Osteoblast (primary cell): ENCODE measurements at regions not wholly inside any gene's neighbourhood (a gene's known extent, or its start where the extent isn't known, plus 50 kb on each side); places are given as distances from the start of the nearest gene placed in this dataset.
"Not testable (repeated sequence)": the region's sequence is repeated elsewhere in the genome, so short reads cannot be mapped to it uniquely, and the experiment has no call there.

Experiments
- DNase-seq: peaks from one replicate; pipeline ENCODE4 v3.0.0; 2011; ENCODE audit warnings: low spot score, mixed read lengths; ENCODE audit not compliant: insufficient read length; ENCODE audit errors: missing footprints
- H2AFZ ChIP-seq: 2 replicates; pipeline ENCODE4 v1.6.0; 2011; ENCODE audit warnings: mild to moderate bottlenecking, low read length
- H3K27ac ChIP-seq: 2 replicates; pipeline ENCODE4 v1.5.1; 2011; ENCODE audit warnings: mild to moderate bottlenecking, low read depth, low read length, moderate library complexity
- H3K27me3 ChIP-seq: 2 replicates; pipeline ENCODE4 v1.6.0; 2012; ENCODE audit warnings: mild to moderate bottlenecking, control low read depth, inconsistent platforms, low read length, moderate library complexity; ENCODE audit not compliant: insufficient read depth
- H3K36me3 ChIP-seq: 2 replicates; pipeline ENCODE4 v1.5.1; 2011; ENCODE audit warnings: mild to moderate bottlenecking, low read length, control low read depth, moderate library complexity; ENCODE audit not compliant: insufficient read depth
- H3K4me1 ChIP-seq: 2 replicates; pipeline ENCODE4 v1.5.1; 2011; ENCODE audit warnings: mild to moderate bottlenecking, low read length, control low read depth, moderate library complexity; ENCODE audit not compliant: insufficient read depth
- H3K4me2 ChIP-seq: 2 replicates; pipeline ENCODE4 v1.6.0; 2011; ENCODE audit warnings: mild to moderate bottlenecking, low read length; ENCODE audit not compliant: insufficient read depth
- H3K4me3 ChIP-seq: fragments of 200-600 bp; sonication (generic); 3 replicates; pipeline ENCODE4 v1.5.1; 2012; ENCODE audit warnings: mild to moderate bottlenecking, low read length, inconsistent platforms; ENCODE audit not compliant: insufficient read depth
- H3K79me2 ChIP-seq: 2 replicates; pipeline ENCODE4 v1.6.0; 2012; ENCODE audit warnings: mild to moderate bottlenecking, low read length, control low read depth, inconsistent platforms; ENCODE audit not compliant: insufficient read depth
- H3K9me3 ChIP-seq: 2 replicates; pipeline ENCODE4 v1.5.1; 2011; ENCODE audit warnings: low read depth, low read length, control low read depth
- H4K20me1 ChIP-seq: 2 replicates; pipeline ENCODE4 v1.6.0; 2012; ENCODE audit warnings: mild to moderate bottlenecking, low read length, control low read depth; ENCODE audit not compliant: insufficient read depth
- CTCF ChIP-seq: IDR thresholded peaks from 2 replicates; pipeline ENCODE4 v1.5.1; 2011; ENCODE audit warnings: mild to moderate bottlenecking, low read depth, low read length, moderate library complexity; ENCODE audit errors: extremely low read depth

- Histone ChIP-seq H3K79me2 (no peaks in the 10 kb centered on the region), H3K27ac (no peak overlapping the region), H3K4me2 (no peak overlapping the region), H4K20me1 (no peaks in the 10 kb centered on the region), H3K9me3 (no peaks in the 10 kb centered on the region), H3K27me3 (no peaks in the 10 kb centered on the region), H2AFZ (no peak overlapping the region), H3K4me1 (no peaks in the 10 kb centered on the region), H3K4me3 (no peak overlapping the region), H3K36me3 (no peaks in the 10 kb centered on the region)
- no peak for DNase-seq
- no peak for TF ChIP-seq CTCF
These were observed 318.7 kb upstream of the TECRL start for GRCh38 chr4:64727960-64728359.

- H2AFZ ChIP-seq, H3K27me3 ChIP-seq, H3K4me3 ChIP-seq, H3K9me3 ChIP-seq, DNase-seq, H4K20me1 ChIP-seq, H3K36me3 ChIP-seq, H3K4me1 ChIP-seq, H3K27ac ChIP-seq, H3K79me2 ChIP-seq, H3K4me2 ChIP-seq: not testable (repeated sequence)
These were observed 318.1 kb upstream of the TECRL start for GRCh38 chr4:64727391-64727790.

- no peak for TF ChIP-seq CTCF
- Histone ChIP-seq H3K79me2 (no peaks in the 10 kb centered on the region), H4K20me1 (no peaks in the 10 kb centered on the region), H2AFZ (no peak overlapping the region), H3K9me3 (no peaks in the 10 kb centered on the region), H3K4me1 (no peaks in the 10 kb centered on the region), H3K36me3 (no peaks in the 10 kb centered on the region), H3K27me3 (no peaks in the 10 kb centered on the region), H3K4me3 (no peak overlapping the region), H3K27ac (no peak overlapping the region), H3K4me2 (no peak overlapping the region)
- DNase-seq, result no peak
These were observed 315.4 kb upstream of the TECRL start for GRCh38 chr4:64724689-64725088.

- Histone ChIP-seq H3K27ac (no peak overlapping the region), H3K36me3 (no peaks in the 10 kb centered on the region), H3K4me1 (no peaks in the 10 kb centered on the region), H3K4me3 (no peak overlapping the region), H3K9me3 (no peaks in the 10 kb centered on the region), H3K27me3 (no peaks in the 10 kb centered on the region), H3K79me2 (no peaks in the 10 kb centered on the region), H3K4me2 (no peak overlapping the region), H2AFZ (no peak overlapping the region), H4K20me1 (no peaks in the 10 kb centered on the region)
- DNase-seq, result no peak
- TF ChIP-seq CTCF, result no peak
These were observed 311.9 kb upstream of the TECRL start for GRCh38 chr4:64721106-64721505.

GRCh38 chr4:64718091-64718490 is 308.8 kb upstream of the TECRL start:
- no peak for TF ChIP-seq CTCF
- no peak for DNase-seq
- Histone ChIP-seq H3K4me3 (no peak overlapping the region), H4K20me1 (no peaks in the 10 kb centered on the region), H3K27ac (no peak overlapping the region), H3K4me1 (no peaks in the 10 kb centered on the region), H3K9me3 (no peaks in the 10 kb centered on the region), H3K79me2 (no peaks in the 10 kb centered on the region), H3K4me2 (no peak overlapping the region), H2AFZ (no peak overlapping the region), H3K27me3 (no peaks in the 10 kb centered on the region), H3K36me3 (no peaks in the 10 kb centered on the region)
